RWPE1 (cell line): ENCODE measurements at regions not wholly inside any gene's neighbourhood (a gene's known extent, or its start where the extent isn't known, plus 50 kb on each side); places are given as distances from the start of the nearest gene placed in this dataset.

ENCODE experiments used
- CTCF ChIA-PET: fragments of 350-600 bp; sonication (Branson Sonifier 250); formaldehyde crosslinking; extraction: SDS; loops from one replicate; lab custom pipeline; 2021; lab: Yijun Ruan, JAX
- POLR2A ChIA-PET: fragments of 400-600 bp; formaldehyde crosslinking; extraction: SDS; loops from one replicate; lab custom pipeline; 2020; ENCODE audit warnings: antibody characterized with exemption; ENCODE audit not compliant: low non-redundant PET; lab: Yijun Ruan, JAX
- DNase-seq: peaks from one replicate; pipeline ENCODE4 v3.0.0; 2012; ENCODE audit warnings: low spot score
- H3K27ac ChIP-seq: fragments of 450-650 bp; 2 replicates; pipeline ENCODE4 v1.5.1; 2017
- CTCF ChIP-seq: fragments of 450-650 bp; conservative IDR thresholded peaks from 2 replicates; pipeline ENCODE4 v1.5.1; 2017; ENCODE audit warnings: low read depth, mild to moderate bottlenecking

DNA sequence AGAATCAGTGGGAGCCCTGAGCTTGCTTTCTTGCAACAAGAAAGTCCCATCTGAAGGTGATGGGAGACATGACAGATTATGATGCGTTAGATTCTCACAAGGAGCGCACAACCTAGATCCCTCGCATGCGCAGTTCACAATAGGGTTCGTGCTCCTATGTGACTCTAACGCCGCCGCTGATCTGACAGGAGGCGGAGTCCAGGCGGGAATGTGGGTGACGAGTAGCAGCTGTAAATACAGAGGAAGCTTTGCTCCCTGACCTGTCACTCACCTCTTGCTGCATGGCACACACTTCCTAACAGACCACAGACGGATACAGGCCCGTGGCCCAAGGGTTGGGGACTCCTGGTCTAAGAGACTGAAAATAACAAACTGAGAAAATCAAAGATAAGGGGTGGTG lies 1163.4 kb upstream of the AUTS2 start:
- TF ChIP-seq CTCF, result no peak
- ChIA-PET CTCF (no interaction called here), POLR2A (no interaction called here)
- H3K27ac ChIP-seq, result no peak overlapping the region
- DNase-seq, result no peak

DNA sequence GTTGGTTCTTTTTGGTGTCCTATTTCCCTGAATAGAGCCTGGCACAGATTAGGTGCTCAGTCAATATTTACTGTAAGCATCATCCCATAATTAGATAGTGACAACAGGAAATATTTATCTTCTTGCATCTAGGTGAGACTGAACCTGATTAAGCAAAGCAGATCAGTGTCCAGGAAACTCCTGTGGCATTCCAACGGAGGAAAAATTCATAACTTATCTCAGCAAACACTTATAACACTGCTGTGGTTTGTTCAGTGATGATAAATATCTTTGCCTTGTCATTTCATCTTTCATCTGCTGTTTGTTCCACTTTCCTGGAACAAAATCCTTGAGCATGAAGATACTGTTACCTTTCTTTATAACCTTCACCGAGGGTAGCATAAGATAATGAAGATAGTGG lies 1160.3 kb upstream of the AUTS2 start:
- no peak for TF ChIP-seq CTCF
- no peak overlapping the region for H3K27ac ChIP-seq
- CTCF ChIA-PET, result no interaction called here
- DNase-seq, result no peak
- POLR2A ChIA-PET, result no interaction called here

GRCh38 chr7:68438811-68439210 lies 1159.5 kb upstream of the AUTS2 start:
- TF ChIP-seq CTCF, result no peak
- POLR2A ChIA-PET, result no interaction called here

DNA sequence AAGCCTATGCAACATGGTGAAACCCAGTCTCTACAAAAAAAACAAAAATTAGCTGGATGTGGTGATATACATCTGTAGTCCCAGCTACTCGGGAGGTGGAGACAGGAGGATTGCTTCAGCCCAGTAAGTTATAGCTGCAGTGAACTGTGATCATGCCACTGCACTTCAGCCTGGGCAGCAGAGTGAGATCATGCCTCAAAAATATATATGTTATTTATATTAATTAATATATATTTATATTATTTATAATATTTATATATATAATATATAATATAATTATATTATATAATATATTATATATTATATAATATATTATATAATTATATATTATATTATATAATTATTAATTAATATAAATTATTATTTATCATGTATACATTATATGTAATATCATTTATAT lies 1158.4 kb upstream of the AUTS2 start:
- no peak for DNase-seq
- ChIA-PET CTCF (no interaction called here), POLR2A (no interaction called here)
- TF ChIP-seq CTCF, result no peak
- no peak overlapping the region for H3K27ac ChIP-seq

More at GRCh38 chr7:68438811-68439210, 1159.5 kb upstream of the AUTS2 start:
- CTCF ChIA-PET, result no interaction called here
- H3K27ac ChIP-seq, result no peak overlapping the region
- DNase-seq, result no peak

- POLR2A ChIA-PET, result no interaction called here
- no peak overlapping the region for H3K27ac ChIP-seq
- CTCF ChIA-PET, result no interaction called here
- TF ChIP-seq CTCF, result no peak
- DNase-seq, result no peak
Observed at GRCh38 chr7:68440866-68441265, 1157.4 kb upstream of the AUTS2 start.

- ChIA-PET CTCF (no interaction called here), POLR2A (no interaction called here)
- H3K27ac ChIP-seq, result no peak overlapping the region
- no peak for DNase-seq
- no peak for TF ChIP-seq CTCF
Observed at GRCh38 chr7:68441645-68442044, 1156.6 kb upstream of the AUTS2 start.
